Cardiac fibroblast (primary cell): ENCODE measurements at regions not wholly inside any gene's neighbourhood (a gene's known extent, or its start where the extent isn't known, plus 50 kb on each side); places are given as distances from the start of the nearest gene placed in this dataset.

Source experiments
- DNase-seq, 2 donors: peaks; one replicate each; pipeline versions ENCODE4 v3.0.0 to v3.0.0-alpha.2; 2010; ENCODE audit warnings: low read depth in 2 of 2
- H3K4me3 ChIP-seq, 2 donors: replicated peaks in 1 of 2; 1 replicate in 1 of 2; 2 replicates in 1 of 2; pipeline ENCODE4 v1.5.1; 2011; ENCODE audit warnings: low read depth in 2 of 2, low read length in 2 of 2, mild to moderate bottlenecking in 2 of 2, moderate library complexity in 1 of 2
- TF ChIP-seq, protein P1 (sequence below): IDR thresholded peaks from one replicate; pipeline ENCODE4 v1.5.1; 2011; ENCODE audit warnings: low read depth, mild to moderate bottlenecking, low read length, inconsistent platforms

DNA sequence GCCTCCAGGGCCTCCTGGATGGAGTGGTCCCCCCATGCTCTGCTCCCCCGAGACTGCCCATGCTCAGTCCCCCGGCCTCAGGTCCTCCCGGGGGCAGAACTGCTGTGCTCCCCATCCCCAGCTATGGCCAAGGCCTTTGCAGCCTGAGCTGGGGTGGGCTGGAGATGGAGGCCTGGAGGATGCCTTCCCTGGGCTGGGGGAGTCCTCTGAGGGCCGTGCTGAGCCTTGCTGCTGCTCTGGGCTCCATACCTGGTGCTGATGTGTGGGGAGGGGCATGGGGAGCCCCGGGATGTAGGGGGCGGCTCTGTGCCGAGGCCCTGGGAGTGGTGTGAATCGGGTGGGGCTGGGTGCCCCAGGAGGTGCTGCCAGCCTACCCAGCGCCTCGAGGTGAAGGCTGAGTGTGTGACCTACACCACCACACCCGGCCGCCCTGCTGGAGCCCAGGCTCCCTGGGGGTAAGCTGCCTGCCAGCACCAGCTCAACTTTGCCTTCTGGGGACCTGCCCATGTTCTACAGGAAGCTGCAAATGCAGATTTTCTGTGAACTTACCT, 109.5 kb downstream of the UNCX start:
- TF ChIP-seq, protein P1, sequence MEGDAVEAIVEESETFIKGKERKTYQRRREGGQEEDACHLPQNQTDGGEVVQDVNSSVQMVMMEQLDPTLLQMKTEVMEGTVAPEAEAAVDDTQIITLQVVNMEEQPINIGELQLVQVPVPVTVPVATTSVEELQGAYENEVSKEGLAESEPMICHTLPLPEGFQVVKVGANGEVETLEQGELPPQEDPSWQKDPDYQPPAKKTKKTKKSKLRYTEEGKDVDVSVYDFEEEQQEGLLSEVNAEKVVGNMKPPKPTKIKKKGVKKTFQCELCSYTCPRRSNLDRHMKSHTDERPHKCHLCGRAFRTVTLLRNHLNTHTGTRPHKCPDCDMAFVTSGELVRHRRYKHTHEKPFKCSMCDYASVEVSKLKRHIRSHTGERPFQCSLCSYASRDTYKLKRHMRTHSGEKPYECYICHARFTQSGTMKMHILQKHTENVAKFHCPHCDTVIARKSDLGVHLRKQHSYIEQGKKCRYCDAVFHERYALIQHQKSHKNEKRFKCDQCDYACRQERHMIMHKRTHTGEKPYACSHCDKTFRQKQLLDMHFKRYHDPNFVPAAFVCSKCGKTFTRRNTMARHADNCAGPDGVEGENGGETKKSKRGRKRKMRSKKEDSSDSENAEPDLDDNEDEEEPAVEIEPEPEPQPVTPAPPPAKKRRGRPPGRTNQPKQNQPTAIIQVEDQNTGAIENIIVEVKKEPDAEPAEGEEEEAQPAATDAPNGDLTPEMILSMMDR = no peak
- no peak overlapping the region for H3K4me3 ChIP-seq
- DNase-seq = no peak

DNA sequence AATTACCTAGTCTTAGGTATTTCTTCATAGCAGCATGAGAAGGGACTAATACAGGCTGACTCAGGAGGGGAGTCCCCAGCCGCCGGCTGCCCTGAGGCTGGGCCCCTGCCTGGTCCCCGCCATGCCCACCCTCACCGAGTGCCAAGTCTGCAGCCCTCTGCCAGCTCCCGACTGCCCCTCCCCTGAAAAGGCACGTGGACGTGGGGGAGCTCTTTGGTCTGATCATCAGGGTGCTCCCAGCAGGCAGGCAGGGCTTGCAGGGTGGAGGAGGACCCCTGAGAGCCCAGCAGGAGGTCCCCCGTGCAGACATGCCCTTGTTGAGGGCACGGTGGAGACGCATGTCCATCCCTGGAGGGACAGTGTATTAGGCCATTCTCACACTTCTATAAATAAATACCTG, 110.9 kb downstream of the UNCX start:
- H3K4me3 ChIP-seq = no peak overlapping the region
- no peak for DNase-seq
- TF ChIP-seq, protein P1 = no peak

DNA sequence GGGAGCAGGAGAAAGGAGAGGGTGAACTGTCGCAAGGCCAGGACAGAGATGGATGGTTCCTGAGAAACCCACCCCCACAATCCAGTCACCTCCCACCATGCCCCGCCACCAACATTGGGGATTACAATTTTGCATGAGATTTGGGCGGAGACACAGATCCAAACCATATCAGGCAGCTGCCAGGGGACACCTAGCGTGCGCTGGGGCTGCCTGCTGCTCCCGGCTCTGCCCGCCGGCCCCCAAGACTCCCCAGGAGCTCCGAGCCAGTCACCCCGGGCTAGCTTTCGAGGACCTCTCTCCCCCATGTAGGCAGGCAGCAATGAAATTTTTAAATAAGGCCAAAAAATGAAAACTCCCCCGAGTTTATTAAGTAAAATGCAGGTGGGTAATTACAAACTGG, 111.7 kb downstream of the UNCX start:
- DNase-seq = no peak
- H3K4me3 ChIP-seq = no peak overlapping the region
- TF ChIP-seq, protein P1 = no peak

DNA sequence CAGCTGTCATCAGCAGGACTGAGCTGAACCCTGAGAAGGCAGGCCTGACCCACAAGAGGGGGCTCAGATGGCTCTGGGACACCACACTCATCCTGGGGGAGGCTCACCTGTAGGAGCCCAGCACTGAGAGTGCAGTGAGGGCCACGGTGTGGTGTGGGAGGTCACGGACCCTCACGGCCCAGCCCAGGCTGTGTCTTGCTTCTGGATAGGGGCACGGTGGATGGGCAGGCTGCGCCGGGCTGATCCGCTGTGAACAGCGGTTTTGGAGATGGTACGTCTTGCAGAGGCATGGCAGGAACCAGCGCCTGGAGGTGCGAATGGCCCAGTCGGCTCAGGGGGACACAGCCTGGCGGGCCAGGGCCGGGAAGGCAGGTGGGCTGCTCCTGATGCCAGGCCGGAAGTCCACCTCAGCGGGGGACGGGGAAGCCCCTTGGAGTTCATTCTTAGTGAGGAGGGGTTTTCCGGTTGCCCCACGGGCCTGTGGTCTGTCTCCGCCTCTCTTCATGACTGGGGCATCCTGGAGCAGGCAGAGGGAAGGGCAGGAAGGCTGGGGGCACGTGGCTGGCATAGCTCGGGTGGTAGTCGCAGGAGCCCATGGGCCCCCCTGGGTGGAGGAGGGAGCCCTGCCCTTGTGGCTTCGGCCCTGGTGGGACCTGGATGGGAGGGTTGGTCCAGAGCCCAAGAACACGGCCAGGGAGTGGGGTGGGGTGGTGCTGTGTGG, 112.5 kb downstream of the UNCX start:
- TF ChIP-seq, protein P1 = no peak
- no peak overlapping the region for H3K4me3 ChIP-seq
- DNase-seq = no peak

DNA sequence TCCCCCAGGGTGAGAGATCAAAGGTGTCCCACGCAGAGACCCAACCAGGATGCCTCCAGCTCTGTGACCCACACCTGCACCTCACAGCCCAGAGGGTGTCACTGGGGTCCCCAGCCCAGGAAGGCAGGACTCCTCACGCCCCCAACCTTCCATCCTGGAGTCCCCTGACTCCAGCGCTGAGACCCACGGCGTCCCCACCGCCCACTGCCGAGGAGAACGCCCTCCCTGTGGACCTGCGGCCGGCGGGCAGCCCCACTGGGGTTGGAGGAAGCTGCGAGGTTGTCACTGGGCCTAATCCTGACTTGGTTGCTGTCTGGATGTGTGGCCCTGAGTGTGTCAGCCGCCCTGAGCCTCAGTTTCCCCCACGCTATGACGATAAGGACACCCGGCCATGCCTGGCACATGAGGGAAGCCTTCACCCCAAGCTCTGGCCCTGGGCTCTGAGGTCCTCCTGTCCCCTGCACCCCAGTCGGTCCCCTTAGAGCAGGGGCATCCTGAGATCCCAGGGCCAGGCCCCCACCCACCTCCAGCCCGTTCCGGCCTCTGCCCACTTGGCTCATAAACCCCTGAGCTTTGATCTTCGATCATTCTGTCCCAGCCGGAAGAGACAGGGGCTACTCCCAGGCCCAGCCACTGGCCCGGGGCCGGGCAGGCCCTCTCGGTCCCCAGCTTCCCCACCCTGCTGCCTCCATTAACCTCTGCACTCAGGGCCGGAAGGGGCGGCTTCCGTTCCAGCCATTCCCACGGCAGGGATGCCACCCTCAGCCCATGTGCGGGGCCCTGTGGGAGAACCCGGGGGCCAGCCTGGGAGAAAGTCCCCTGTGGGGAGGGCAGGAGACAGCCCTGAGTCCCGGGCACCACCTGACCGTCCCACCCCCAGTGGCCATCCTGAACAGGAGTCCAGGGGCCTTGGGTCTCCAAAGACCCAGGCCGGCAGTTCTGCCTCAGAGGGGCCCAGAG, 113.2 kb downstream of the MICALL2 start:
- no peak overlapping the region for H3K4me3 ChIP-seq
- TF ChIP-seq, protein P1 = no peak
- DNase-seq = no peak

DNA sequence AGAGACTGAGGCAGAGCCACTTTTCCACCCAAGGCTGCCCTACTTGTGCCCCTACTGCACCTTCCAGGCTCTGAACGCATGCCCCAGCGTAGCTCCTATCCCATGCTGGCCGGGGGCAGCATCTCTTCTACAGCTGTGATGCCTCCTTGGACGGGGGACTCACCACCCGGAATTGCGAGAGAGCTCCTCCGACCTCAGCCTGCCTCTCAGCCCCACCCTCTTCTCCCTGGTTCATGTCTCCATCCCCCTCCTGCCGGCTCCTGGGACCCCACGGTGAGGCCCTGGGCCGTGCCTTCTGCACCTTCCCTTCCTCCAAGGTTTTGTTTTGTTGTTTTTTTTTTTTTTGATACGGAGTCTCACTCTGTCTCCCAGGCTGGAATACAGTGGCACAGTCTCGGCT, 112.4 kb downstream of the MICALL2 start:
- DNase-seq = no peak
- TF ChIP-seq, protein P1 = no peak
- no peak overlapping the region for H3K4me3 ChIP-seq
